Caco-2 (cell line): ENCODE measurements at regions not wholly inside any gene's neighbourhood (a gene's known extent, or its start where the extent isn't known, plus 50 kb on each side); places are given as distances from the start of the nearest gene placed in this dataset.

Experiments
- BruUV-seq: library from RNA; stranded (reverse); fragments of 400-500 nt; replicated peaks from 2 replicates; lab custom pipeline; 2021; lab: Mats Ljungman, UMichigan
- CTCF ChIA-PET: fragments of 300-600 bp; sonication (Branson Sonifier 250); formaldehyde crosslinking; loops from one replicate; lab custom pipeline; 2022; ENCODE audit warnings: antibody characterized with exemption; lab: Charles Lee
- POLR2A ChIA-PET: fragments of 300-600 bp; sonication (Branson Sonifier 250); formaldehyde crosslinking; loops from one replicate; lab custom pipeline; 2022; ENCODE audit warnings: antibody characterized with exemption; lab: Charles Lee
- DNase-seq, 2 experiments: peaks; one replicate each; pipeline versions ENCODE4 v3.0.0 to v3.0.0-alpha.2; 2020 to 2022
- H3K27me3 ChIP-seq: replicated peaks from 2 replicates; pipeline ENCODE4 v1.6.0; 2011; ENCODE audit warnings: low read length; ENCODE audit not compliant: control insufficient read depth, insufficient read depth
- H3K36me3 ChIP-seq: 2 replicates; pipeline ENCODE4 v1.5.1; 2011; ENCODE audit warnings: low read length; ENCODE audit not compliant: control insufficient read depth, insufficient read depth
- H3K4me1 ChIP-seq: fragments of 250-450 bp; sonication (Bioruptor Pico); 2 replicates; pipeline ENCODE4 v1.5.1; 2020; ENCODE audit warnings: mild to moderate bottlenecking
- H3K4me3 ChIP-seq: 2 replicates; pipeline ENCODE4 v1.5.1; 2011; ENCODE audit warnings: low read depth, mild to moderate bottlenecking, control low read depth, low read length
- H3K9me3 ChIP-seq: fragments of 250-450 bp; sonication (Bioruptor Pico); 2 replicates; pipeline ENCODE4 v1.5.1; 2020; ENCODE audit warnings: mild to moderate bottlenecking, moderate library complexity
- H3K27ac Mint-ChIP-seq: one replicate; pipeline ENCODE4 v1.8.0; 2022; ENCODE audit warnings: mixed read lengths; ENCODE audit not compliant: unreplicated experiment
- H3K27me3 Mint-ChIP-seq: one replicate; pipeline ENCODE4 v1.8.0; 2022; ENCODE audit warnings: mixed read lengths; ENCODE audit not compliant: insufficient read depth, unreplicated experiment
- H3K36me3 Mint-ChIP-seq: one replicate; pipeline ENCODE4 v1.8.0; 2022; ENCODE audit warnings: mild to moderate bottlenecking, mixed read lengths; ENCODE audit not compliant: insufficient read depth, unreplicated experiment
- H3K4me1 Mint-ChIP-seq: one replicate; pipeline ENCODE4 v1.8.0; 2022; ENCODE audit warnings: low read depth, mixed read lengths; ENCODE audit not compliant: unreplicated experiment
- H3K4me3 Mint-ChIP-seq: one replicate; pipeline ENCODE4 v1.8.0; 2022; ENCODE audit warnings: mild to moderate bottlenecking, moderate library complexity, mixed read lengths; ENCODE audit not compliant: unreplicated experiment
- H3K9me3 Mint-ChIP-seq: one replicate; pipeline ENCODE4 v1.8.0; 2022; ENCODE audit warnings: mixed read lengths; ENCODE audit not compliant: unreplicated experiment
- CTCF ChIP-seq, 2 experiments: fragments of 200-600 bp in 1 of 2; IDR thresholded peaks; 1 replicate in 1 of 2; 2 replicates in 1 of 2; pipeline versions ENCODE4 v1.5.1 to v1.8.0; 2011 to 2022; ENCODE audit warnings: antibody characterized with exemption in 1 of 2, control low read depth in 1 of 2, inconsistent platforms in 1 of 2, low read depth in 1 of 2, low read length in 1 of 2, mild to moderate bottlenecking in 1 of 2, moderate library complexity in 1 of 2; ENCODE audit not compliant: insufficient read depth in 1 of 2, severe bottlenecking in 1 of 2, unreplicated experiment in 1 of 2
- intact Hi-C: fragments of 100-400 bp; cut with micrococcal nuclease; formaldehyde crosslinking; loops from one replicate; pipeline ENCODE4 v1.10.0; 2022; ENCODE audit not compliant: unreplicated experiment

DNA sequence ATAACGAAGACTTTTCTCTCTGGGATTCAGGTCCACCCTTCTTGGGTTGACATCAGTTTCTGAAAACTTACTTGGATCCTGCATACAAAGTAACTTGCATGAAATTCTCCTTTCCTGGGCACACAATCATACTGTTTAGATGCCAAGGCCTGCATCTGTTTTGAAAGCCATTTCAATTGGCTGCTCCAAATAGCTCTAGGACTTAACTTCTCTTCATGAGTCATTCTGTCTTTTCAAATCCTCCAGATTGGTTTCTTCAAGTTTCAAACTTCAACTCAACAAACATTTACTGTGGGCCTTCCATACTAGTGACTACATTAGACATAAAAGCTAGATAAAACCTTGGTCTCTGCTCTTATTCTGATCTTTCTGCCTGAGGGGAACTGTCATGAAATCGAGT lies 54.8 kb upstream of the HMHB1 start:
- BruUV-seq, result no TSS peak
- Histone ChIP-seq H3K36me3 (no peaks in the 10 kb centered on the region), H3K4me1 (peaks cover 6% of the 10 kb centered on the region; the same call in 1 of the 2 replicates), H3K4me3 (no peak overlapping the region), H3K27me3 (no peaks in the 10 kb centered on the region), H3K9me3 (no peaks in the 10 kb centered on the region)
- DNase-seq, result no peak
- TF ChIP-seq CTCF (IDR thresholded peaks at IDR 0.05; ENCODE audit: insufficient read depth in 1 of 2, low read depth in 1 of 2, low read length in 1 of 2, severe bottlenecking in 1 of 2, unreplicated experiment in 1 of 2), result no peak
- H3K4me1 Mint-ChIP-seq, result peaks cover 8% of the 10 kb centered on the region
- CTCF ChIA-PET, result no interaction called here
- H3K36me3 Mint-ChIP-seq, result no peaks in the 10 kb centered on the region
- intact Hi-C loops, result no loop called here
- POLR2A ChIA-PET, result no interaction called here
- no peak overlapping the region for H3K4me3 Mint-ChIP-seq
- no peak overlapping the region for H3K27ac Mint-ChIP-seq
- H3K9me3 Mint-ChIP-seq, result no peaks in the 10 kb centered on the region
- no peaks in the 10 kb centered on the region for H3K27me3 Mint-ChIP-seq

DNA sequence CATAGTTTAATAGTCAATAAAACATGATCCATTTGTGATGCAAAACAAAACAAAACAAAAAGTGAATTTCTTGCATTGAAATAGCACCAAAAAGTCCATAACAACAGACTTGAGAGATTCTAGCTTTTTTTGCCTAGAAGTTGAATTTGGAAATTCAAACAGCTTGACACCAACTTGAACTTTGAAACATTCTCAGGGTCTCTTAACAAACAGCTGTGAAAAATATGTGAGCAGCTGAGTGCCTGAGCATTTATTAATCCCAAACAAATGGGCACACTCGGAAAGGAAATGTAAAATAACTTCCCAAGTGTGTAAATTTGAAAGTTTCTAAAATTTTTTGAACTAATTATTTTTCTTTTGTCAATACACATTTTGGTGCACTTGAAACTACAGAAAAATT lies 56.0 kb upstream of the HMHB1 start:
- no peak for TF ChIP-seq CTCF (IDR thresholded peaks at IDR 0.05; ENCODE audit: insufficient read depth in 1 of 2, low read depth in 1 of 2, low read length in 1 of 2, severe bottlenecking in 1 of 2, unreplicated experiment in 1 of 2)
- no peaks in the 10 kb centered on the region for H3K27me3 Mint-ChIP-seq
- no peaks in the 10 kb centered on the region for H3K36me3 Mint-ChIP-seq
- no TSS peak for BruUV-seq
- ChIA-PET POLR2A (no interaction called here), CTCF (no interaction called here)
- H3K4me3 Mint-ChIP-seq, result no peak overlapping the region
- peaks cover under 1% of the 10 kb centered on the region; the same call in 1 of the 2 replicates for H3K4me1 ChIP-seq
- no peaks in the 10 kb centered on the region for H3K36me3 ChIP-seq
- intact Hi-C loops, result no loop called here
- H3K9me3 Mint-ChIP-seq, result no peaks in the 10 kb centered on the region
- DNase-seq, result no peak
- no peaks in the 10 kb centered on the region for H3K27me3 ChIP-seq
- H3K4me3 ChIP-seq, result no peak overlapping the region
- no peaks in the 10 kb centered on the region for H3K9me3 ChIP-seq
- H3K27ac Mint-ChIP-seq, result no peak overlapping the region
- H3K4me1 Mint-ChIP-seq, result peaks cover 2% of the 10 kb centered on the region

DNA sequence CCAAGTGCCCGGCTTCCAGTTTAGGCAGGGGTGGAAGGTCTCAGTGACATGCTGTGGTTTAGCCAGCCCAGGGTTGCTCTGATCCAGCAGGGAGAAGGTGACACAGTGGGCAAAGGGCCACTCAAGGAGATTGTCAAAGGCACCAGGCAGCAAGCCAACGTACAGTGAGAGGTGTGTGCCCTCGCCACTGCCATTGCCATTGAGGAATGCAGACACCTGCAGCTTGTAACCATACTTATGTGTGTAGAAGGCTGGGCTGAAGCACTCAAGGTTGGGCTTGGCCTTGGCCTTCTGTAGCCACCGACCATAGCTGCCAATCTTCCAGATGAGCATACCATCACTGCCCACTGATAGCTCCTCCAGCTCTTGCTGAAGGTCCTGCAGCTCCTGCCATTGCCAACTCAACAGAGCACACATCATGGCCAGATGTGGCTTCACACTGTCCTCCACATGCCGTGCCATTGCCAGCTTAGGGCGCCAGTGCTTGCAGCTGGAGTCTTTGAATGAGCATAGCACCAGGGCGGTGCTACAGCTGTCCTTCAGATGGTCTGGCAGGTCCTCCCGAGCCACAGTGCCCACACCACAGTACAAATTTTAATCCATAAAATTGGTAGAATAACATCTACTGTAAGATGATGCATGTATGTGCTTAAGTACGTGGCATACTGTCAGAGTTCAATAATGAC lies 59.7 kb upstream of the HMHB1 start:
- CTCF ChIA-PET, result no interaction called here

More for the DNA sequence above, 59.7 kb upstream of the HMHB1 start:
- H3K4me3 ChIP-seq, result no peak overlapping the region
- Mint-ChIP-seq H3K27me3 (no peaks in the 10 kb centered on the region), H3K4me3 (no peak overlapping the region), H3K9me3 (peaks cover 10% of the 10 kb centered on the region), H3K27ac (no peak overlapping the region), H3K36me3 (no peaks in the 10 kb centered on the region), H3K4me1 (no peaks in the 10 kb centered on the region)
- no peaks in the 10 kb centered on the region; the same call in 1 of the 2 replicates for H3K4me1 ChIP-seq
- no peaks in the 10 kb centered on the region for H3K9me3 ChIP-seq
- H3K36me3 ChIP-seq, result no peaks in the 10 kb centered on the region
- no peak for DNase-seq
- POLR2A ChIA-PET, result no interaction called here
- no peaks in the 10 kb centered on the region for H3K27me3 ChIP-seq
- intact Hi-C loops, result no loop called here
- no peak for TF ChIP-seq CTCF (IDR thresholded peaks at IDR 0.05; ENCODE audit: insufficient read depth in 1 of 2, low read depth in 1 of 2, low read length in 1 of 2, severe bottlenecking in 1 of 2, unreplicated experiment in 1 of 2)
- BruUV-seq, result no TSS peak
